ENCODE measurements at regions not wholly inside any gene's neighbourhood (a gene's known extent, or its start where the extent isn't known, plus 50 kb on each side); places are given as distances from the start of the nearest gene placed in this dataset.

DNA sequence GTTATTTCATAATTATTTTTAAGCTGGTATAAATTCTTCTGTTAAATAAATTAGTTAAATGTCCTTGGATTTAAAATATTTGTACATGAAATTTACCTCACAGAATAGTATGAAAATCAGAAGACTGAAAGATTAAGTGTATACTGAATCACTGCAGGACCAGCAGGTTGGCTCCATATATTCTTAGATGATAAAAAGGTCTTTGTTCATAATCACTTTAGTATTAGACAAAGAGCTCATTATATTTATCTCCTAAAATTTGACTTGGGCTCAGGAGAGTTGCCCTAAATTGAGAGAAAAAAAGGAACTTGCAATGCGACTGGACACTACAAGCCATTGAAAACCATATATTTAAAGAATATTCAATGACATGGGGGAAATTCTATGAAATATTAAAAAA is 766.4 kb upstream of the CITED2 start:
- Histone ChIP-seq H3K27ac (no peak overlapping the region), H3K27me3 (replicated peaks; ENCODE audit: insufficient read depth) (no peaks in the 10 kb centered on the region), H3K9me3 (no peaks in the 10 kb centered on the region), H3K4me3 (no peak overlapping the region), H3K36me3 (no peaks in the 10 kb centered on the region), H3K4me1 (replicated peaks) (no peaks in the 10 kb centered on the region)
- intact Hi-C loops (cut with DNase I) = no loop called here
- no peak for TF ChIP-seq POLR2AphosphoS5 (IDR thresholded peaks at IDR 0.05)
- no peak for TF ChIP-seq POLR2A (IDR thresholded peaks at IDR 0.05)
- no peak for TF ChIP-seq CTCF (IDR thresholded peaks at IDR 0.05)
- 79% methylated on average over 1 of the region's 1 CpG for WGBS
- no peak for DNase-seq (ENCODE audit: low spot score)

DNA sequence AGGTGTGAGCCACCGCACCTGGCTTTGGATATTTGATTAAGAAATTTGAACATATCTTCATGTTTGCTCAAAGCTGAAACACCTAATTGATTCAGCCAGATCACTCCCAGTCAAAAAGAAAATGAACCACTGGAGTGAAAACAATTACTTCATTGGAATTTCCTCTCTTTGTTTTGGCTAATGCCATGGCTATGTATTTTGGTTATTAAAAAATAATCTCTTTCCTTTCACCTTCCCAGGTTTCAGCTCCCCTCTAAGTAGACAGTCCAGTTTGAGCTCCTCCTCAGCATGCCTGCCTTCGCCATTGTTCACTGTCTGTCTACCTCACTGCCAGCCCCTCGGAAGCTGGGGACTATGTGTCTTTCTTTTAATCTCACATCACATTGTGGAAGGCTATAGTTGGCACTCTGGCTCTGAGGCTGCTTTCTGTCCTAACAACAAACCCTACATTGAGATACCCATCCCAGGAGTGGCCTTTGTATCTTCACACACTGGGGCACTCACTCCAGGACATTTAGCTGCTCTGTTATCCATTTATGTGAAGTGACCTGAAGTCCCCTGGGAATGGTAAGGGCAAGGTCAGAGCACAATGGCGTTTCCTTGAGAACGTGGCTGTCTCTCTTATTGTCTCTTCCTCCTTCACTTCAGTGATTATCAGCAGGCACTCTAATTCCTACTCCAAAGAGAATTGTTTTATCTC is 764.0 kb upstream of the CITED2 start:
- no peak overlapping the region for H3K27ac ChIP-seq
- no peaks in the 10 kb centered on the region for H3K4me1 ChIP-seq (replicated peaks)
- H3K36me3 ChIP-seq = no peaks in the 10 kb centered on the region
- WGBS = 66% methylated on average over 5 of the region's 5 CpGs
- DNase-seq (ENCODE audit: low spot score) = no peak
- intact Hi-C loops (cut with DNase I) = no loop called here
- no peak overlapping the region for H3K4me3 ChIP-seq
- no peaks in the 10 kb centered on the region for H3K27me3 ChIP-seq (replicated peaks; ENCODE audit: insufficient read depth)
- no peaks in the 10 kb centered on the region for H3K9me3 ChIP-seq
- TF ChIP-seq POLR2A (IDR thresholded peaks at IDR 0.05) = no peak
- TF ChIP-seq POLR2AphosphoS5 (IDR thresholded peaks at IDR 0.05) = no peak
- no peak for TF ChIP-seq CTCF (IDR thresholded peaks at IDR 0.05)

DNA sequence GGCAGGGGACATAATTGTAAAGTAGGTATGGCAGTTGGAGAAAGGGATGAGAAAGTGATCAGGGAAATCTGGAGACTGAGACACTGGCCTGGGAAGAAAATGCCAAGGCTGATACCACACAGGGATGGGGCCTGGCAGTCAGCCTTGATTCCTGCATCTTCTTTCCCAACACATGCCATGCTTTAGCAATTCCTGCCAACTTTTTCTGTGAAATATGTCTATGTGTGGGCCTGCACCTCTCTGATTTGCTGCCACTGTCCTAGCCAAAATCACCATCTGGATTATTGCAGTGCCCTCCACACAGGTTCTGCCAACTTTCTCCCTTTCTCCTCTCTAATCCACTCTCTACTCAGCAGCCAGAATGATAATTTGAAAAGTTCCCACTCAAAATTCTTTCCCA is 759.8 kb upstream of the CITED2 start:
- Histone ChIP-seq H3K9me3 (no peaks in the 10 kb centered on the region), H3K27ac (no peak overlapping the region), H3K27me3 (replicated peaks; ENCODE audit: insufficient read depth) (no peaks in the 10 kb centered on the region), H3K4me1 (replicated peaks) (no peaks in the 10 kb centered on the region), H3K4me3 (no peak overlapping the region), H3K36me3 (no peaks in the 10 kb centered on the region)
- DNase-seq (ENCODE audit: low spot score) = no peak
- no peak for TF ChIP-seq POLR2AphosphoS5 (IDR thresholded peaks at IDR 0.05)
- TF ChIP-seq CTCF (IDR thresholded peaks at IDR 0.05) = no peak
- no peak for TF ChIP-seq POLR2A (IDR thresholded peaks at IDR 0.05)
- intact Hi-C loops (cut with DNase I) = no loop called here

DNA sequence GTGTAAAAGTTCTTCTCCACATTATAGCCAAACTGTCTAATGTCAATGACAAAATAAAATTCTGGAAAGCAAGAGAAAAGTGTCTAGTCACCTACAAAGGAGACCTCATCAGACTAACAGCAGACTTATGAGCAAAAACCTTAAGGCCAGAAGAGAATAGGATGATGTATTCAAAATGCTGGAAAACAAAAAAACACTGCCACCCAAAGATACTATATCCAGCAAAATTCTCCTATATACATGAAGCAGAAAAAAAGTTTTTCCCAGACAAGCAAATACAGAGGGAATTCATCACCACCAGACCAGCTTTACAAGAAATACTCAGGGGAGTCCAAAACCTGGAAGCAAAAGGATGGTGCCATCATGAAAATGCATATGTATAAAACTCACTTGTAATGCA is 755.6 kb upstream of the CITED2 start:
- intact Hi-C loops (cut with DNase I) = no loop called here
- Histone ChIP-seq H3K27ac (no peak overlapping the region), H3K4me1 (replicated peaks) (no peaks in the 10 kb centered on the region), H3K36me3 (no peaks in the 10 kb centered on the region), H3K27me3 (replicated peaks; ENCODE audit: insufficient read depth) (no peaks in the 10 kb centered on the region), H3K4me3 (no peak overlapping the region), H3K9me3 (no peaks in the 10 kb centered on the region)
- TF ChIP-seq POLR2A (IDR thresholded peaks at IDR 0.05) (no peak), POLR2AphosphoS5 (IDR thresholded peaks at IDR 0.05) (no peak), CTCF (IDR thresholded peaks at IDR 0.05) (no peak)
- no peak for DNase-seq (ENCODE audit: low spot score)

DNA sequence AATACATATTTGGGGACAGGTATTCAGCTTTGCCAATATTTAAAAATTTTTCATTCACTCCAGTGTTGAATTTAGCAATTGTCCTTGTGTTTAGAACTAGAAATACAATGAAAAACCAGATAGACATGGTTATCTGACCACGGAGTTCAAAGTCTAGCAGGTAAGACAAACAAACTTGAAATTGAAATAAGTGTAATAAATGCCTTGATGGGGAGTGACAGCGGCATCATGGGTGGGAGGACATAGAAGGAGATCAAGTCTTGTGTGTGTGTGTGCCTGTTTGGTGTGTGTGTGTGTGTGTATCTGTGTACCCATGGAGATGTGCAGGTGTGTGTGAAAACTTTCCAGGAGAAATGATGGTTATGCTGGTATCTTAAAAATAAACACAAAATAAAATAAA is 750.0 kb upstream of the CITED2 start:
- no peak for TF ChIP-seq CTCF (IDR thresholded peaks at IDR 0.05)
- TF ChIP-seq POLR2A (IDR thresholded peaks at IDR 0.05) = no peak
- no peak for TF ChIP-seq POLR2AphosphoS5 (IDR thresholded peaks at IDR 0.05)
- no peak for DNase-seq (ENCODE audit: low spot score)
- H3K4me3 ChIP-seq = no peak overlapping the region
- no peaks in the 10 kb centered on the region for H3K36me3 ChIP-seq
- no peaks in the 10 kb centered on the region for H3K9me3 ChIP-seq
- H3K27ac ChIP-seq = no peak overlapping the region
- intact Hi-C loops (cut with DNase I) = no loop called here
- H3K27me3 ChIP-seq (replicated peaks; ENCODE audit: insufficient read depth) = no peaks in the 10 kb centered on the region
- 63% methylated on average over 2 of the region's 2 CpGs for WGBS
- H3K4me1 ChIP-seq (replicated peaks) = no peaks in the 10 kb centered on the region
